Esophagus muscularis mucosa (tissue), 4 donors: ENCODE measurements at regions not wholly inside any gene's neighbourhood (a gene's known extent, or its start where the extent isn't known, plus 50 kb on each side); places are given as distances from the start of the nearest gene placed in this dataset.

Source experiments
- DNase-seq: peaks from one replicate; pipeline ENCODE4 v3.0.0-alpha.2; 2017; ENCODE audit errors: extremely low spot score
- H3K27ac ChIP-seq, 4 donors: fragments of 200-600 bp; sonication (generic); replicated peaks in 1 of 4; 1 replicate in 3 of 4; 2 replicates in 1 of 4; pipeline ENCODE4 v1.5.1; 2016 to 2019; ENCODE audit warnings: mild to moderate bottlenecking in 1 of 4
- H3K27me3 ChIP-seq, 4 donors: fragments of 200-600 bp; sonication (generic); one replicate each; pipeline versions ENCODE4 v1.5.1 to v1.6.0; 2016 to 2019
- H3K36me3 ChIP-seq, 4 donors: fragments of 200-600 bp; sonication (generic); one replicate each; pipeline ENCODE4 v1.5.1; 2016 to 2019
- H3K4me1 ChIP-seq, 4 donors: fragments of 200-600 bp; sonication (generic); one replicate each; pipeline ENCODE4 v1.5.1; 2016 to 2019
- H3K4me3 ChIP-seq, 4 donors: fragments of 200-600 bp; sonication (generic); 1 replicate in 2 of 4; 2 replicates in 2 of 4; pipeline ENCODE4 v1.5.1; 2016 to 2019; ENCODE audit warnings: mild to moderate bottlenecking in 4 of 4, moderate library complexity in 1 of 4
- H3K9me3 ChIP-seq, 4 donors: fragments of 200-600 bp; sonication (generic); 1 replicate in 3 of 4; 2 replicates in 1 of 4; pipeline ENCODE4 v1.5.1; 2016 to 2019
- EP300 ChIP-seq: sonication (generic); formaldehyde crosslinking; IDR thresholded peaks from one replicate; pipeline ENCODE4 v1.6.1; 2017; ENCODE audit warnings: antibody characterized with exemption
- POLR2A ChIP-seq: fragments of 450-650 bp; IDR thresholded peaks from one replicate; pipeline ENCODE4 v1.6.1; 2017; ENCODE audit warnings: antibody characterized with exemption, moderate library complexity, mild to moderate bottlenecking, low read depth
- POLR2AphosphoS5 ChIP-seq, 2 donors: sonication (generic); formaldehyde crosslinking; IDR thresholded peaks; one replicate each; pipeline ENCODE4 v1.6.1; 2017; ENCODE audit warnings: antibody characterized with exemption in 2 of 2
- WGBS: methylation state at CpG from one replicate; pipeline ENCODE4 v1.1.5; 2018; 5-methylcytosine and 5-hydroxymethylcytosine counted together
- intact Hi-C: fragments of 100-400 bp; cut with DNase I; formaldehyde crosslinking; loops from one replicate; pipeline ENCODE4 v1.15.1; 2023
- TF ChIP-seq, protein P1 (sequence below), 3 experiments: fragments of 200-600 bp in 2 of 3; fragments of 450-650 bp in 1 of 3; sonication (generic) in 2 of 3; IDR thresholded peaks; one replicate each; pipeline ENCODE4 v1.5.1; 2017 to 2019; ENCODE audit warnings: antibody characterized with exemption in 3 of 3, mild to moderate bottlenecking in 2 of 3, moderate library complexity in 1 of 3

- intact Hi-C loops = no loop called here
- Histone ChIP-seq H3K36me3 (no peaks in the 10 kb centered on the region), H3K4me3 (no peak overlapping the region), H3K27ac (no peak overlapping the region), H3K4me1 (no peaks in the 10 kb centered on the region), H3K9me3 (no peaks in the 10 kb centered on the region), H3K27me3 (peaks cover 0 to 6% (median 0%) of the 10 kb centered on the region in 4 donors)
- DNase-seq = no peak
- 8% methylated on average over 4 of the region's 4 CpGs for WGBS
- TF ChIP-seq, protein P1, sequence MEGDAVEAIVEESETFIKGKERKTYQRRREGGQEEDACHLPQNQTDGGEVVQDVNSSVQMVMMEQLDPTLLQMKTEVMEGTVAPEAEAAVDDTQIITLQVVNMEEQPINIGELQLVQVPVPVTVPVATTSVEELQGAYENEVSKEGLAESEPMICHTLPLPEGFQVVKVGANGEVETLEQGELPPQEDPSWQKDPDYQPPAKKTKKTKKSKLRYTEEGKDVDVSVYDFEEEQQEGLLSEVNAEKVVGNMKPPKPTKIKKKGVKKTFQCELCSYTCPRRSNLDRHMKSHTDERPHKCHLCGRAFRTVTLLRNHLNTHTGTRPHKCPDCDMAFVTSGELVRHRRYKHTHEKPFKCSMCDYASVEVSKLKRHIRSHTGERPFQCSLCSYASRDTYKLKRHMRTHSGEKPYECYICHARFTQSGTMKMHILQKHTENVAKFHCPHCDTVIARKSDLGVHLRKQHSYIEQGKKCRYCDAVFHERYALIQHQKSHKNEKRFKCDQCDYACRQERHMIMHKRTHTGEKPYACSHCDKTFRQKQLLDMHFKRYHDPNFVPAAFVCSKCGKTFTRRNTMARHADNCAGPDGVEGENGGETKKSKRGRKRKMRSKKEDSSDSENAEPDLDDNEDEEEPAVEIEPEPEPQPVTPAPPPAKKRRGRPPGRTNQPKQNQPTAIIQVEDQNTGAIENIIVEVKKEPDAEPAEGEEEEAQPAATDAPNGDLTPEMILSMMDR (IDR thresholded peaks at IDR 0.05) = no peak
- TF ChIP-seq POLR2A = no peak
- no peak for TF ChIP-seq POLR2AphosphoS5 (IDR thresholded peaks at IDR 0.05)
Observed at GRCh38 chr14:21840765-21841164, 167.1 kb upstream of the OR4E1 start.

- Histone ChIP-seq H3K27me3 (peaks cover 0 to 16% (median 0%) of the 10 kb centered on the region in 4 donors), H3K4me3 (no peak overlapping the region), H3K36me3 (no peaks in the 10 kb centered on the region), H3K9me3 (no peaks in the 10 kb centered on the region), H3K4me1 (no peaks in the 10 kb centered on the region), H3K27ac (no peak overlapping the region)
- intact Hi-C loops = no loop called here
- 69% methylated on average over 4 of the region's 4 CpGs for WGBS
- DNase-seq = no peak
- TF ChIP-seq POLR2A (no peak), POLR2AphosphoS5 (IDR thresholded peaks at IDR 0.05) (no peak), EP300 (no peak)
- TF ChIP-seq, protein P1 (IDR thresholded peaks at IDR 0.05) = no peak
Observed at GRCh38 chr14:21833836-21834235, 160.2 kb upstream of the OR4E1 start.

GRCh38 chr14:21825845-21826244, 152.2 kb upstream of the OR4E1 start:
- WGBS = 70% methylated on average over 6 of the region's 7 CpGs
- H3K4me3 ChIP-seq = no peak overlapping the region
- H3K27ac ChIP-seq = no peak overlapping the region
- no peaks in the 10 kb centered on the region for H3K36me3 ChIP-seq
- no peaks in the 10 kb centered on the region for H3K9me3 ChIP-seq
- intact Hi-C loops = no loop called here
- TF ChIP-seq EP300 (no peak), POLR2A (no peak), POLR2AphosphoS5 (IDR thresholded peaks at IDR 0.05) (no peak)
- TF ChIP-seq, protein P1 (IDR thresholded peaks at IDR 0.05) = no peak
- DNase-seq = no peak
- H3K4me1 ChIP-seq = no peaks in the 10 kb centered on the region
- peaks cover 0 to 12% (median 0%) of the 10 kb centered on the region in 4 donors for H3K27me3 ChIP-seq

DNA sequence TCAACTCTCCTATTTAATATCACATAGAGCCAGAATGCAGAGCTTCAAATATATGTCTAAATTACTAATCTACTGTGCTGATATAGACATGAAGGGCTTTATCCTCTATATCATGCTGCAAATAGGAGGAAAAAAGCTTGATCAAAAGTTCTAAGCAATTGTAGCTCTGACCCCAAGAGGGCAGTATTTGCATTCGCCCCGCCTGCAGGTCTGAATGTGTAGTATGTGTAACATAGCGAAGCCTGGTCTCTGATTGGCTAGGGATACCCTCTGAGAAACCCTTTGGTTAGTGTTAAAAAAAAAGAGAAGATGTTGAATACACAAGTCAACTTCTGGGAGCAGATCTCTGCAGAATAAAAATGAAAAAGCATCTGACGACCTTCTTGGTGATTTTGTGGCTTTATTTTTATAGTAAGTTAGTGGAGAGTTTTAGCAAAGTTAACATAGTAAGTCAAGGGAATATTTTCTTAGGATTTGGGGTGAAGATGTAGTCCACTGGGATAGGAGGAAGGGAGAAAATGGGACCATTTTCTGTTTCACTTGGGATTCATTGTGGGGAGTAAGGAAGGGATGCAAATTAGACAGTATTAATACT, 151.6 kb upstream of the OR4E1 start:
- Histone ChIP-seq H3K36me3 (no peaks in the 10 kb centered on the region), H3K9me3 (no peaks in the 10 kb centered on the region), H3K27me3 (peaks cover 0 to 12% (median 0%) of the 10 kb centered on the region in 4 donors), H3K4me3 (no peak overlapping the region), H3K4me1 (no peaks in the 10 kb centered on the region), H3K27ac (no peak overlapping the region)
- WGBS = 9% methylated on average over 4 of the region's 4 CpGs
- no peak for DNase-seq
- TF ChIP-seq POLR2AphosphoS5 (IDR thresholded peaks at IDR 0.05) (no peak), EP300 (no peak), POLR2A (no peak)
- TF ChIP-seq, protein P1 (IDR thresholded peaks at IDR 0.05) = no peak
- intact Hi-C loops = no loop called here

- no peak for TF ChIP-seq EP300
- Histone ChIP-seq H3K27ac (no peak overlapping the region), H3K4me3 (no peak overlapping the region), H3K4me1 (no peaks in the 10 kb centered on the region), H3K27me3 (peaks cover 0 to 12% (median 0%) of the 10 kb centered on the region in 4 donors), H3K36me3 (no peaks in the 10 kb centered on the region), H3K9me3 (peaks cover 0 to 2% (median under 1%) of the 10 kb centered on the region in 4 donors)
- DNase-seq = no peak
- intact Hi-C loops = no loop called here
Observed at GRCh38 chr14:21822109-21822508, 148.5 kb upstream of the OR4E1 start.
